COR-L47 (cell line): ENCODE measurements at regions not wholly inside any gene's neighbourhood (a gene's known extent, or its start where the extent isn't known, plus 50 kb on each side); places are given as distances from the start of the nearest gene placed in this dataset.
"Not testable (repeated sequence)": the region's sequence is repeated elsewhere in the genome, so short reads cannot be mapped to it uniquely, and the experiment has no call there.

Experiments used
- DNase-seq: peaks from one replicate; lab custom pipeline; 2025; lab: John Stamatoyannopoulos, UW

DNA sequence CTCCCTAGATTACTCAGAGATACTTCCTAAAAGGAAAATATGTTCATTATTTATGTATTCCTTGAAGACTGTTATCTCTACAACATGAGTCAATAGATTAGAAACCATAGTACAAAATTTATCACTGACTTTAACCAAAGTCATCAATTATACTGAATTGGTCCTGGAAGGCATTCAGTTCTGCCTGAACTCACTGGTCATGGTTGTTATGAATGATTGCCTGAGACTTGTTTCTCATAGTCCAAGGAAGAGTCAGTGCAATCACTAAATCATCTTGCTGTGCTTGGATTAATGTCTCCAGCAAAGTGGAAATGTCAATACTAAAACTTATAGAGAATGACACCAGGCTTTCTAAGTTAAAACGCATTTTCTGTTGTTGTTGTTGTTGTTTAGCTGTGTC lies 878.6 kb upstream of the MANEA start:
- DNase-seq: no peak

DNA sequence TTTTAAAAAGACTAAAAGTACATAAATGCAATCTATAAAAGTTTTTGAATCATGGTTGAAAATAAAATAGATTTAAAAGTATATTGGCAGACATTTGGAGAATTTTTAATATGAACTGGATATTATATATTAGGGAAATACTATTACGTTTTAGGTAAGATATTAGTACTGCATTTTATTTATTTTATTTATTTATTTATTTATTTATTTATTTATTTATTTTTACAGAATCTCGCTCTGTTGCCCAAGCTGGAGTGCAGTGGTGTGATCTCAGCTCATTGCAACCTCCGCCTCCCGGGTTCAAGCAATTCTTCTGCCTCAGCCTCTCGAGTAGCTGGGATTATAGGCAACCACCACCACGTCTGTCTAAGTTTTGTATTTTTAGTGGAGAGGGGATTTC lies 890.1 kb upstream of the MANEA start:
- DNase-seq: not testable (repeated sequence)

DNA sequence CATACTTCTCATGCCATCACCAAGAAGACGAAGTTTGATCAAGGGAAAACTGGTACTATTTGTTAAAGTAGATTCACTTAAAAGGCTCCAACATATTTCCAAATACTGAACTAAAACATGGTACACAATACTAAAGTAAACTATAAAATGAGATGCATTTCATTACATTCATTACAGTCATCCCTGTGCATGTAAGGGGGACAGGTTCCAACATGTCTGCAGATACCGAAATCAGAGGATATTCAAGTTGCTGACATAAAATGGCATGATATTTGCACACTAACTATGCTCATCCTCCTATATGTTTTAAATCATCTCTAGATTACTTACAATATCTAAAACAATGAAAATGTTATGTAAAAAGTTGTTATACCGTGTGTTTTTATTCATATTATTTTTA lies 893.9 kb upstream of the MANEA start:
- DNase-seq: no peak

DNA sequence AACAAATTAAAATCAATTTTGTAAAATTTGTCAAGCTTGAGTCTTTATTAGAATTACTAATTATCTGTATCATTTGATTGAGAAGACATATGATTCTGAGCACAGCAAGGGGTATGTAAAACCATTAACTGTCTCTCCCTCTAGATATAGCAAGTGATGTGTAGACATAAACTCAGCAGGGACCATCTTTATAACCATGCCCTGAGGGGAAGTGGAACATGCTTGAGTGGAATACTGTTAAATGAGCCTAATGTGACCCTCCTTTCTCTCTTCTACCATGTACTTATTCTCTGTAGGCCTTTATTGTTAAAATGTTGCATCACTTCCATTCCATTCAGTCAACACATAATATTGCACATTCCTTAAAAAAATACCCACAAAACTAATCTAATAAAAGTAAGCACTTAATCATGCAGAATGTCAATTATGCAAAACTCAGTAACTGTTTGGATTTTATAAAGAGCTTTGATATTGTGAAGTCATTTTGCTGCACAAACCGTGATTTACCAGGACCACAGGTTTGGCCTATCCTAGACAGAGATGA lies 896.6 kb upstream of the MANEA start:
- DNase-seq: peak; percentile 14

DNA sequence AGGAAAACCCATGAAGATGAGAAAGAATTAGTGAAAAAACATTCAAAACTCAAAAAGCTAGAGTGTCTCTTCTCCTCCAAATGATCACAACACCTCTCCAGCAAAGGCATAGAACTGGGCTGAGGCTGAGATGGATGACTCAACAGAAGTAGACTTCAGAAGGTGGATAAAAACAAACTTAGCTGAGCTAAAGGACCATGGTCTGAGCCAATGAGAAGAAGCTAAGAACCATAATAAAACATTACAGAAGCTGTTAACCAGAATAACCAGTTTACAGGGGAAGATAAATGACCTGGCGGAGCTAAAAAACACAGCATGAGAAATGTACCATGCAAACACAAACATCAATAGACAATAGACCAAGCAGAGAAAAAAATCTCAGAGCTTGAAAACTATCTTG lies 904.1 kb upstream of the MANEA start:
- no peak for DNase-seq

DNA sequence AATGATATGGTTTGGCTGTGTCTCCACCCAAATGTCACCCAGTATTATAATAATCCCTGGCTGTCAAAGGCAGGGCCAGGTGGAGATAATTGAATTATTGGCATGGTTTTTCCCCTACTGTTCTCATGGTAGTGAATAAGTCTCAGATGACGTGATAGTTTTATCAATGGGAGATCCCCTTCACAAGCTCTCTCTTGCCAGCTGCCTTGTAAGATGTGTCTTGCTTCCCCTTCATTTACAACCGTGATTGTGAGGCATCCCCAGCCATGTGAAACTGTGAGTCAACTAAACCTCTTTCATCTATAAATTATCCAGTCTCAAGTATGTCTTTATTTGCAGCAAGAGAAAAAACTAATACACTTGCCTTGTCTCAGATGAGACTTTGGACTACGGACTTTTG lies 907.3 kb upstream of the MANEA start:
- no peak for DNase-seq

DNA sequence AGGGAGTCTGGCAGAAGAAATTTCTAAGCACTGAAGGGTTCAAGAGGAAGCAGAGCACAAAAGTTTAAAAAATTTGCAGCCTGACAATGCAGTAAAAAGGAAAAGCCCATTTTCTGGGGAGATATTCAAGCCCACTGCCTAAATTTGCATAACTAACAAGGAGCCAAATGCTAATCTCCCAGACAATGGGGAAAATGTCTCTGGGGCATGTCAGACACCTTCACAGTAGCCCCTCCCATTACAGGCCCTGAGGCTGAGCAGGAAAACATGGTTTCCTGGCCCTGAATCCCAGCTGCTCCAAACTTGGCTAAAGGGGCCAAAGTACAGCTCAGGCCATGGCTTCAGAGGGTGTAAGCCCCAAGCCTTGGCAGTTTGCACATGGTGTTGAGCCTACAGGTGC lies 908.5 kb upstream of the MANEA start:
- no peak for DNase-seq

DNA sequence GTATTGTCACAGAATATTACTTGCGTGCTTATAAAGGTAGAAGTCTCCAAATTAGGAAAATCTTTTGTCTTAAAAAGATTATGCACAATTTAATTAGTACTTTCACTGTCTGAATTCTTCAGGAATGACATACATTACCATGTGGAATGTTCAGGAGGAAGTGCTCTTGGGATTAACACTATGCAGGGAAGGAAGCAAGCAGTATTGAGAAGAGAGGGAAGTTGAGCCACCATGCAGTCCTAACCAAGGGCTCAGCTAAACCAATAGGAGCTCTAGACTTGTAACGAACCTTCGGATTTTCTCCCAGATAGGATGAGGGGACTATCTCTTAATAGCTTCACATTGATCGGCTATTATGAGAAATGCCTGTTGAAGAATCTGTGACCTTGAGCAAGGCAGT lies 918.4 kb upstream of the MANEA start:
- DNase-seq: no peak

DNA sequence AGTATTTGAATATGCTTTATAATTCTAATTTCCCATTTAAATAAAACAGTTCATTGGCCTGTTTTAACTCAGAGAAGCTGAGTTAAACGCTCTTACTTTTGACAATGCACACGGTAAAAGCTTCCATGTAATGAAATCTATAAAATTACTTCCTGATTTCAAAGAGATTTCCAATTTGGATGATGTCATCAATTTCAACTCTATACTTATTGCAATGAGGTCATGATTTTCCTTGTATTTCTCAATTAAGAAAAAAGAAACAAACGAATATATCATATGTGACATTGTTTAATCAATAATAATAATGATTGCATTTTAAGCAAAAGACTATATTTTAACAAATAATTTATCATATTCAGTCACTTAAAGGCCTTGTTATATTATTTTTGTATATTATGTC lies 926.1 kb upstream of the MANEA start:
- no peak for DNase-seq

DNA sequence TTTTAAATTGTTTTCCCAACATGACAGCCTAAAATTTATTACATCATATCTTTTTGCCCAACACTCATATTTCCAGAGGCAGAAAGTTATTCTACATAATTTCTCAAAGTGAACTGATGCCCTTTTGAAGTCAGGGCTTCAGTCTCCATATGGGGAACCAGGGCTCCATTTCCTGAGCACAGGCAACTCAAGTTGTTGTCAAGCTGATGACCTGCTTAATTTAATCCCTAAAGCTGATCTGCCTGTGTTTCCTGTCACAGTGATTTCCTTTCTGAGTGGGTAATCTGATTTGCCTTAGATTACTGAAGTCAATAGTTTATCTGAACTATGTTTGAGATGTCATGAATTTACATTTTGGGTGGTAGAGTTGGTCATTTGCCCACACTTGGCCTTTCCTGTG lies 932.1 kb upstream of the MANEA start:
- DNase-seq: no peak

DNA sequence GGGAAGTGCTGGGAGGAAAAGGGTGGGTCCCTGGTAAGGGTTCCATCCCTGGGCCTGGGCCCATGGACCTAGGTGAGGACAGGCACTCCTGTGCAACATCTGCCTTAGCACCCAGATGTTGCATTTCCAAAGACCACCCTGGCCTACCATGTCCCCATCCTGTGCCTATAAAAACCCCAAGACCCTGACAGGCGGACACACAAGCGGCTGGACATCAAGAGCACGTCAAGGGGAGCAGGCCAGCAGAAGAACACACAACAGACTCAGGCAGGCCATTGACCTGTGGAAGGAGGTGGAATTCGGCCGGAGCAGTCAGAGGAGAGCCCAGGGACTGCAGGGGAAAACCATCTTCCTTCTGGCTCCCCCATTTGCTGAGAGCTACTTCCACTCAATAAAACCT lies 937.8 kb upstream of the MANEA start:
- no peak for DNase-seq

DNA sequence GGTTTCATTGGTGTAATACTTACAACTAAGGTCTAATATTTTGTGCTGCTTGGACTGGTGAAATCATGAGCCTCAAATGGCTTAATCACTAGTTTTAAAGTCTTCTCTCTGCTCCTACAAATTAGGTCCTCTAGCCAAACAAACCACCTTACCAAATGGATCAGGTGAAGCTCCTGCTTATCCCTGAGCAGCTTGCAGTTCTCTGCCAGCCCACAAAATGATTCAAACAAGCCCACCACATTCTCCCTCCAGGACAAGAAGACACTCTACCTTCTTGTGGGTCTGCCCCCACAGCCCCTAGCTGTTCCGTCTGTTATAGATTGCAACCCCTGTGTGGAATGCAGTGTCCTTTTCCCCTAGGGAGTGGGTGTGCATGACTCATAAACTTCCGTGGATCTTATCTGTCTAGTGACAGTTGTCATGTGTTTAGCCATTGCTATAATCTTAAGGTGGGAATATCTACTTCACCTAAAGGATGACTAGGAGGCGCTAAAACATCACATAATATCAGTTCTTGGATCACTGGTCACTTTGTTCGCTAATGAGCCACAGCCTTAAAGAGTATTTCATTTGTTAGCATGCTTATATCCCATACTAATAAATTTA lies 940.5 kb upstream of the MANEA start:
- peak; percentile 6 for DNase-seq

DNA sequence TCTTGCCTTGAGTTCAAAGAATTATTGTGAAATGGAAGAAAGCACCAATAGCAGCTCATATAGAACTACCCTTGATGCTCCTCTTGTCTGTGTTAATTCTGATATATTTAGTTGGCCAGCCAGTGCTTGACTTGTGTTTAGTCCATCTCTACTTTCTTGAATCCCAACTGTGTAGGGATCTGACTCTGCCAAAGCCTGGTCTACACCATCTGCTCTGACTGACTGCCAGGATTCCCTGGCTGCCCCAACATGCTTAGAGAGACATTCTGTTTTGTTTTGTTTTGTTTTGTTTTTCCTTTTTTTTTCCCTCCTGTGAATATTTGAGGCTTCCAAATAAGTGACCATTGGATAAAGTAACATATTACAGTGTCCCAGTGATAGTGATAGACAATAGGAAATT lies 953.7 kb upstream of the MANEA start:
- no peak for DNase-seq

DNA sequence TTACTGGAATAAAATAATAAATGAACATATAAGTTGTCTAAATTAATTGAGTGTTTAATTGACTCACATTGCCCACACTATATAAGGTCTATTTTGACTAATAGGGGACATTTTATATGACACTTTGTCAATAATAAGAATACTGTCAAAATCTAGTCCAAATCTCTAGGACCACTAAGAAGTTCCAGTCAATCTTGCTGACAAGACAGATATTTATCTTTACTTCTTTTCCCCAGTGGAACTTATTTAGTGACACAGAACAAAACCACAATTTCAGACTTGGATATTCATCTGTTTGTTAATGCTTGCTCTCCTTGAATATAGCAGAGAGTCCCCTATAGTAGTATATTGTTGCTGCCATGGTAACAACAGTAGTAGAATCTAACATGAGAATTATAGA lies 954.6 kb upstream of the MANEA start:
- no peak for DNase-seq

DNA sequence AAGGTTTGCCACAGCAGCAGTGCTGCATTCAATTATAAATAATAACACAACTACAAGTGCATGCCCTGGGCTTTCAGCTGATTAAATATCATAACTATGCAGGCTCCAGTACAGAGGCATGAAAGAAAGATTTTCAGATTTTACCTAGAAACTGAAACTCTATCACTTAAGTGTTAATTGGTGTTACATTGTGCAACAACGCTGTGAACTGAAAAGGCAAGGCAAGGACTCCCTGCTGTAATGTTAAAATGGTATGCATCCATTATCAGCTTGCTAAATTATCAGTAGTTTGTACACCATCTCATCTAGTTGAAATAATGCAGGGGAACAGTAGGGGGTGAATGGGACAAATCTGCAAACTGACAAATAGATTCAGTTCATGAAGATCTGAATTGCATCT lies 976.7 kb upstream of the MANEA start:
- DNase-seq: no peak

DNA sequence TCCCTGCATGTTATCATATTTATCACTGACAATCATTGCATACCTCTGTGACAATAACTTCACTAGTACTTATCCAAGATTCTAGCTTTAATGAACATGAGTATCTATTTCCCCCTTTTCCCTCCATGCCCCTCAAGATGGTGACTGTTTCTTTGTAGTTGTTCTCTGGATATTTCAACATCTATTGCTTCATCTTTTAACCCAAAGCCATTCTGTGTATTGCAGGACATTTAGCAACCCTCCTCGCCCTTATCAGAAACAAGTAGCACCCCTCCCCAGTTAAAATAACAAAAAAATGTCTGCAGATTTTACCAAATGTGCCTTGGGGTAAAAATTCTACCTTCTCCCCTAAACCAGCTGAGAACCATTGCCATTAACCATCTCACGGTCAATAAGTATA lies 979.8 kb upstream of the MANEA start:
- no peak for DNase-seq

DNA sequence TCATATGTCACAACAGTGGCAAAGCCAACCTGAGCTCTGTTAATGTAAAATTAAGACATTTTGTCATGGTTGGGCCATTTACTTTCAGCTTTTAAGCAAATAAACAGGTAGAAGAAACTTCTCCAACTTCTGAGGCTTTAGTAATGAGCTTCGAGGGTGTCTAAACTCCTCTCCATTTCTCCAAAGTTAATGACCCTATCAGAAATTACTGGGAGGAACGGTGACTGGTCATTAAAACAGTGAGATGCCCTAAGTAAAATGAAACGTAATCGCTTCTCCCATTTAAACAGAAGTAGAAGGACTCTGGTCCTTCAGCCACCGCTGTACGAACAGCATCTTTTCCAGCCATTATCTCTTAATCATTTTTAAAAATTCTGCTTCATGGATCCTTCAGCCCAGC lies 986.9 kb upstream of the MANEA start:
- no peak for DNase-seq

DNA sequence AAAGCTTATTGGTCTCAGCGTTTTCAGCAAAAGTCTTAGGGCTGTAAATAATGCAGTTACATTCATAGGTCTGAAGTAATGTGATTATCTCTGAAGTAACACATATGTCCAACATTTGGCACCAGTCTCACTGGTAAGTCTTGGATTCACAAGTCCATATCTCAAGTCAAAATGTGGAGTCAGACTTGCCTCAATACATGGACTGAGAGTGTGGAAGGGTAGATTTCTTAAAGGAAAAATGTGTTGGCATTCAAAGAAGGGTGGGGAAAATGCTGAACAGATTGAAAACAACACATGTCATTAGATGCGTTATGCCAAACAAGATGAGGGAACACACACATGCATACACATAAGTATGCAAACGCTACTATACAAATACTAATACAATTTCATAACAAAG lies 989.0 kb upstream of the MANEA start:
- DNase-seq: no peak

DNA sequence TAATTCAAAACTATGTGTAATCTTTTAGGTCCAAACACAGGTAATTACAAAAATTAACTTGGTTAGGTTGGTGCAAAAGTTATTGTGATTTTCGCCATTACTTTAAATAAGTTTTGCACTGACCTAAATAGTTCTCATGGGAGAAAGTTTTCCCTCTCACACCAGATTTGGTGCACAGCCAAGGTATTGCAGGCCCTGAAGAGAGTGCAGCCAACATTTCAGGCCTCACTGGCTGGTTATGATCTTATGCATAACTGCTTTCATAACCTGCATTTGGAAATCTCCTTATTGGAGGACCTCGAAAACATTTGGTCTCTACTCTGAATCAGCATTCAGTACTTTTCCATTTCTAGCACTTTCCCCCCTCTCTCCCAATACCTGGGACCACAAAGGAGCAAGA lies 993.1 kb upstream of the MANEA start:
- no peak for DNase-seq

DNA sequence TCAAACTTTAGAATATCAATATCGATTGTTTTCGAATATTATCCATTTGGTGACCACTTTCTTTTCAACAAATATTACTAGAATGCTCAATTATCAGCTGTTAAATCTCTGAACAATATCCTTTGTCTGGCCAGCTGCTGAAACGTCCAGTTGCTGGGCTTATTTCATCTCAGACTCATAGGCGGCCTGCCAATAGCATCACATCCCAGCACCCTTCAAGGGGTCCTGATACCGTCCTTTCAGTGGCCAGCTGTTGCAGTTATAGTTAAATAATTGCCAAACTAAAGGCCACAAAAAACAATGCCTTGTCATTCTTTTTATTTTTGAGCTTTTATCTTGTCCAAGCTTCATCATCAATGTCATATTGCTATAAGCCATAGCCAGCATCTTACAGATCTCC lies 1006.8 kb upstream of the MANEA start:
- DNase-seq: no peak

DNA sequence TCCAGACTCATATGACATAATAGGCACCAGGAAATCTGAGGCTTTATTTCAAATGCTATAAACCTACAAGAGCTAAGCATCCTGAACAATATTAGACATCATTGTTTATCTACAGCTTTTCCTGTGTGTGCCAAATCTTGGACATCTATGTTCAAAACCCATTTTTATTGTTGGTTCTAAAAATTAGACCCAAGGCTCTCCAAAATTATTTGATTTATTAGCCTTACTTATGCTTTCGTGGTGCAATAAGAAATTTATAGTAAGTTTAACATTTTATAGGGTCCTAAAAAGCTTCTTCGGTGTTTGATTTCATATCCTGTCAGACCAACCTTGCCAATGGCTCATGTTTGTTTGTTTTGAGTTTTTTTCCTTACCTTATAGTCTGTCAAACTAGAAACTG lies 1014.5 kb upstream of the MANEA start:
- no peak for DNase-seq

DNA sequence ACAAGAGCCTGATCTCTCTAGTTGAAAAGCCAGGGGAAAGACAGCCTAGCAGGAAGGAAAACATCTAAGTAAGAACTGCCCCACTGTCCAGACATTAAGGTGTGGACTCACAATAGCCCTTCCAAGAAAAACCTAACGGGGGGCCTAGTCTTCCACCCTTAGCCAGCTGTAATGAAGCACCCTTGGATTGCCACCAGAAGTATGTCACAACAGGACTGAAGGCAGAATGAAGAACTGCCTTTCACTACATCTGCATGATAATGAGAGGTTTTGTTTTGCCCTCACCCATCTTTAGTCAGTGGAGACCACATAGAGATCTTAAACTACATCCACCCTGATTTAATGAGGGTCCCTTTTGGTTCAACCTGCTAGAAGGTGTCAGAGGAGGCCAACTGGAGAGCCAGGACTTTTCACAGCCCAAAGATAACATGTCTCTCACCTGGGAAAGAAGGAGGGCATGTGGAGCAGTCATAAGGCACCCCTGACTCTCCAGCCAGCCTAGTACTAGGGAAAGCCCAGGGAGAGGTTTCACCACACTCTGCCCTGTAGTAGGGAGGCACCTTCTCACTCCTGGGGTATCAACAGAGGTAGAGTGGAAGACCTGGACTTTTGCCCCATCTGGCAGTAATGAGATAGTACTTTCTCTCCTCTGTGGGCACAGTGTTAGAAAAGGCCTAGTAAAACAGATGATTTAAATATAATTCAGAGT lies 1017.4 kb upstream of the MANEA start:
- no peak for DNase-seq

DNA sequence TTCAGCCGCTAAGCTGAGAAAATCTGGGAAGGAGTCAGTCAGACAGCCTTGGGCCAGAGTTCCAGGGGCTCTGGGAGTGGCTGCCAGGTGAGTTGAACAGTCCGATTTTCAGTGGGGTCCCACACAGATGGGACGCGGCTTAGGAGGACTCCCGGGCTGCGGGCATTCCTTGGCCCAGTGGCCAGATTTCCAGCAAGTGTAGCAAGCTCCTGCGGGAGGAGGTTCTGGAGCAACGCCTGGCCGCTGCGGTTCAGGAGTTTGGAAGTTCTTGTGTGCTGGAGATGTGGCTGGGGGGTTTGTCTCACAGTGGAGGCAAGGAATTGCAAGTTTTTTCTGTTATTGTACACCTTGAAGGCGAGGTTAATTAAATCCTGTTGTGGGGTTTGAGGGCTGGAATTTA lies 1020.1 kb upstream of the MANEA start:
- DNase-seq: not testable (repeated sequence)

DNA sequence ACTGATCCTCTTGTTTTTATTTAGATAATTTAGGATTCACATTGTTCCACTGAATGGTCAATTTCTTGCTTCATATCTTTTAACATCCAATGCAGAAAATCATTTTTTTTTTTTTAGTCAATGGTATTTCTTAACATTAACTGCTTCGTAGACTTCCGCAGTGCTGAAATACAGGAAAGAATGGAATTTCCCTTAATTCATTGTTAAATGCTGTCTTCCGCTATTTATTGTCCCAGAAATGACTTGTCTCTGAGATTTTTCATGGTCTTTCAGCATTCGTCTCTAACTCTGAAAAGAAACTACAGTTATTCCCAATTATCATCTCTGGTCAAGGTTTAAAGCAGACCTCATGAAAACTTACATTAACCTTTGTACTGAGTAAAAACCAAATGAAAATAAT lies 1029.1 kb upstream of the MANEA start:
- no peak for DNase-seq
